ENCODE measurements at regions not wholly inside any gene's neighbourhood (a gene's known extent, or its start where the extent isn't known, plus 50 kb on each side); places are given as distances from the start of the nearest gene placed in this dataset.

DNA sequence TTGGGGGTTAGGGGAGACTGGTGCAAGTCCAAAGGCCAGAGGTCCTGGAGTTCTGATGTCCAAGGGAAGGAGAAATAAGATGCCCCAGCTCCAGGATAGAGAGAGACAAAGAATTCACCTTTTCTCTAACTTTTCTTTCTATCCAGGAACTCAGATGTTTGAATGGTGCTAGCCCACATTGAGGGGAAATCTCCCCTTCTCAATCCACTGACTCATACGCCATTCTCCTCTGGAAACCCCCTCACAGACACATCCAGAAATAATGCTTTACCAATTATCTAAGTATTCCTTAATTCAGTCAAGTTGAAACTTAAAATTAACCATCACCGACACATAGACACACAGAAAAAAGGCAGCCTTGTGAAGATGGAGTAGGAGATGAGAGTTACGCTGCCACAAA lies 1085.2 kb downstream of the NSUN3 start:
- intact Hi-C loops (cut with micrococcal nuclease), result no loop called here
- Mint-ChIP-seq H3K27ac (no peak overlapping the region), H3K4me1 (ENCODE audit: low read depth) (no peaks in the 10 kb centered on the region)

DNA sequence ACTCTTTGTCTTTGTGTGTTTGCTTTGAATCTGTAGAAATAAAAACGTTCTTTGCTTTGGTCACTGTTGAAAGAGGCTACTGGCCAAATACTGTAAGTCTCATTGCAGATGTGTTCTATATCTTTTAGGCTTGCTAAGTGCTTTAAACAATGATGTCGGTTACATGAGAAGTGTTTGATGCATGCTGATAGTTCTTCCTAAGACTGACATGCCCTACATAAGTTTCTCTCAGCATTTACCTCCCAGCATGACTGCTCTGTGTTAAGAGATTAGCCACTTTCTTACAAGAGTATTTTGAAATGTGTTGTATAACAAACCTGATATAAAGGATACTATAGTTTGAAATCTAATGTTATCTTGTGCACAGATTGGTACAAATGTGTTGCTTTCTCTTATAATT lies 1088.7 kb downstream of the NSUN3 start:
- no peaks in the 10 kb centered on the region for H3K27me3 Mint-ChIP-seq (ENCODE audit: insufficient read depth)
- H3K4me1 Mint-ChIP-seq (ENCODE audit: low read depth), result no peaks in the 10 kb centered on the region
- H3K9me3 Mint-ChIP-seq, result peaks cover under 1% of the 10 kb centered on the region
- H3K36me3 Mint-ChIP-seq (ENCODE audit: low read depth), result no peaks in the 10 kb centered on the region
- H3K27ac Mint-ChIP-seq, result no peak overlapping the region
- no peak for DNase-seq (ENCODE audit: low spot score)
- H3K4me3 Mint-ChIP-seq, result no peak overlapping the region
- intact Hi-C loops (cut with micrococcal nuclease), result no loop called here

More for the DNA sequence above, 1085.2 kb downstream of the NSUN3 start:
- no peak for DNase-seq (ENCODE audit: low spot score)
- H3K9me3 Mint-ChIP-seq, result no peaks in the 10 kb centered on the region
- no peaks in the 10 kb centered on the region for H3K36me3 Mint-ChIP-seq (ENCODE audit: low read depth)
- H3K4me3 Mint-ChIP-seq, result no peak overlapping the region
- no peaks in the 10 kb centered on the region for H3K27me3 Mint-ChIP-seq (ENCODE audit: insufficient read depth)

DNA sequence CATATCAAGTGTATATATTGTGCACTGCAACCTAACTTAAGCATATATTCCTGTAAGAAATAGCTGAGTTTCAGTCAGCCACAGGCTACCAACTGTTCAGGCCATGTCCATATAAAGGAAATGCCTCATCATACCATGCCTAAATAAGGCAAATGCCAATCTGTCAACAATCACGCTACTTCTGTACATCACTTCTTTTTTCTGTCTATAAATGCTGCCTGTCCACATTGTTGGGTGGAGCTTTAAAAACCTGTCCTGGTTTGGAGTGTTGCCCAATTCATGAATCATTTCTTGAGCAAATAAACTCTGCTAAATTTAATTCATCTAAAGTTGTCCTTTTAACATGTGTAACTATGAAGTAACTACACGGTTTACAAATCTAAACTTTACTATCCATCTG lies 1091.9 kb downstream of the NSUN3 start:
- peaks cover 14% of the 10 kb centered on the region for H3K9me3 Mint-ChIP-seq
- no peak for DNase-seq (ENCODE audit: low spot score)
- no peaks in the 10 kb centered on the region for H3K4me1 Mint-ChIP-seq (ENCODE audit: low read depth)
- H3K27ac Mint-ChIP-seq, result no peak overlapping the region
- intact Hi-C loops (cut with micrococcal nuclease), result no loop called here
- no peaks in the 10 kb centered on the region for H3K36me3 Mint-ChIP-seq (ENCODE audit: low read depth)
- H3K27me3 Mint-ChIP-seq (ENCODE audit: insufficient read depth), result no peaks in the 10 kb centered on the region
- H3K4me3 Mint-ChIP-seq, result no peak overlapping the region

DNA sequence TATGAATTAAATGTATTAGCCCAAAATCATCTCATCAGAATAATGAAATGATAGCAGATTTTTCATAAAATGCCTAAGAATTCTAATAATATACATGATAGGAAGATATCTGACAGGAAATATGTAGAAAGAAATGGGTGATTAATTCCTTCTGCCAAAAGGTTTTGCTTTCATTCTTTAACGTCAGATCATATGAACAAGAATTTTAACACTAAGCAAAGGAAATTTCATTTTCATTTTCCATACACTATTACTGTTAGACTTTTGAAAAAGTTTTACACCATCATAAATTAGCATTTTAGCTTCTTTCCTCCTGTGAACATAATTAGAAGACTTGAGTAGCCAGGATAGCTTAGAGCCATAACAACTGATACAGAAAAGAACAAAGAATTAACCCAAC lies 1099.9 kb downstream of the NSUN3 start:
- Mint-ChIP-seq H3K4me3 (no peak overlapping the region), H3K36me3 (ENCODE audit: low read depth) (no peaks in the 10 kb centered on the region), H3K27ac (no peak overlapping the region), H3K4me1 (ENCODE audit: low read depth) (no peaks in the 10 kb centered on the region), H3K9me3 (peaks cover 16% of the 10 kb centered on the region), H3K27me3 (ENCODE audit: insufficient read depth) (no peaks in the 10 kb centered on the region)
- intact Hi-C loops (cut with micrococcal nuclease), result no loop called here
- no peak for DNase-seq (ENCODE audit: low spot score)

DNA sequence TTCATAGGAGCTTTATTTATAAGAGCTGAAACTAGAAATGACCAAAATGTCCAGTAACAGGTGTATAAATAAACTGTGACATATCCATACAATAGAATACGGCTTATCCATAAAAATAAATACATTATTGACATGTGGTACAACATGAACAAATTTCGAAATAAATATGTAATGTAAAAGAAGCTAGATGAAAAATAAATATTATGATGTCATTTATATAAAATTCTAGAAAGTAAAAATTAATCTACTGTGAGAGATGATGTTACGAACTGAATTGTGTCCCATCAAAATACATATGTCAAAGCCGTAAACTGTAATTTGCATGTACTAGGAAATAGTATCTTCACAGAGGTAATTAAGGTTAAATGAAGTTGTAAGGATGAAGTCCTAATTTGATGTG lies 1104.9 kb downstream of the NSUN3 start:
- H3K27me3 Mint-ChIP-seq (ENCODE audit: insufficient read depth), result no peaks in the 10 kb centered on the region
- intact Hi-C loops (cut with micrococcal nuclease), result no loop called here
- no peak overlapping the region for H3K4me3 Mint-ChIP-seq
- no peak overlapping the region for H3K27ac Mint-ChIP-seq
- H3K9me3 Mint-ChIP-seq, result peaks cover 12% of the 10 kb centered on the region
- DNase-seq (ENCODE audit: low spot score), result no peak
- H3K4me1 Mint-ChIP-seq (ENCODE audit: low read depth), result no peaks in the 10 kb centered on the region
- no peaks in the 10 kb centered on the region for H3K36me3 Mint-ChIP-seq (ENCODE audit: low read depth)

DNA sequence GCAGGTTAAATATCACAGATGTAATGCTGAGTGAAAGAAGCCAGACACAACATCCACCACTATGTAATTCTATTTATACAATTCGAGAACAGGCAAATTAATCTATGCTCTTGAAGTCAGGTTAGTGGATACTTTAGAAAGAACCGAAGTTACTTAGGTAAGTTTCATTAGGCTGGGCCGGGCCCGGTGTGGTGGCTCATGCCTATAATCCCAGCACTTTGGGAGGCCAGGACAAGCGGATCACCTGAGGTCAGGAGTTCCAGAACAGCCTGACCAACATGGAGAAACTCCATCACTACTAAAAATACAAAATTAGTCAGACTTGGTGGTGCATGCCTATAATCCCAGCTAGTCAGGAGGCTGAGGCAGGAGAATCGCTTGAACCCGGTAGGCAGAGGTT lies 1105.7 kb downstream of the NSUN3 start:
- no peaks in the 10 kb centered on the region for H3K4me1 Mint-ChIP-seq (ENCODE audit: low read depth)
- DNase-seq (ENCODE audit: low spot score), result no peak
- H3K27me3 Mint-ChIP-seq (ENCODE audit: insufficient read depth), result no peaks in the 10 kb centered on the region
- peaks cover 12% of the 10 kb centered on the region for H3K9me3 Mint-ChIP-seq
- no peaks in the 10 kb centered on the region for H3K36me3 Mint-ChIP-seq (ENCODE audit: low read depth)
- intact Hi-C loops (cut with micrococcal nuclease), result no loop called here
- H3K27ac Mint-ChIP-seq, result no peak overlapping the region
- no peak overlapping the region for H3K4me3 Mint-ChIP-seq

DNA sequence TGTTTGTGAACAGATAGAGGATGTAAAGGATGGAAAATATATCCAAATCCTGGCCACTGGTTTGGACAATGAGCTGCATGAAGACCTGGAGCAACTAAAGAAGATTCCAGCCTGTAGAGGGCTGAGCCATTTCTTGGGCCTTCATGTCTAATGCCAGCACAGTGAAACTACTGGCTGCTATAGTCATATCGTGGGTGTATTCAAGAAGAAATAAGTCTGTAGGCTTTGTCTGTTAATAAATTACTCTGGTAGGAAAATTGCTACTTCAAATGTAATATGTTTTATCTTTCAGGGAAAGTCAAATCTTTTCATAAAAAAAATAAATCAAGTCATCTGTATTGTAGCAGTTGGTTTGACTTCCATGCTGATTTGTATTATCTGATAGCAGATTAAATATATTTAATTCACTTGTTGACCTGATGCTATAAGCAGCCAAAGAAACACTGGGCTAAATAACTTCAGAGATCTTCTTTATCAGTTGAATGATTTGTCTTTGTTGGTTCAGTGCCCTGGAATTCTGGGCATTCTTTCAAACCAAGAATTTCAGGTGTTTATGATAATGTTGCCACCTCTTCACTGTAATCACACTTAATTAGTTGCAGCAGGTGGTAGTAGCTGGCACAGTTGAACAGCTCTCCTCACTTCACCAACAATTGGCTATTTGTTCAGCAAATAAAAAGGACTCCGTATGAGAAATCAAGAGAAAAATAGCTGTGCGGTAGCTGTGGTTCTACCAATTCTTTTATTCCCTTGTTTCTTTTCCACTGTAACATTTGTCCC lies 1109.5 kb downstream of the NSUN3 start:
- Mint-ChIP-seq H3K4me3 (no peak overlapping the region), H3K36me3 (ENCODE audit: low read depth) (no peaks in the 10 kb centered on the region), H3K27me3 (ENCODE audit: insufficient read depth) (no peaks in the 10 kb centered on the region), H3K27ac (no peak overlapping the region), H3K4me1 (ENCODE audit: low read depth) (no peaks in the 10 kb centered on the region), H3K9me3 (peaks cover 6% of the 10 kb centered on the region)
- intact Hi-C loops (cut with micrococcal nuclease), result no loop called here
- DNase-seq (ENCODE audit: low spot score), result no peak

DNA sequence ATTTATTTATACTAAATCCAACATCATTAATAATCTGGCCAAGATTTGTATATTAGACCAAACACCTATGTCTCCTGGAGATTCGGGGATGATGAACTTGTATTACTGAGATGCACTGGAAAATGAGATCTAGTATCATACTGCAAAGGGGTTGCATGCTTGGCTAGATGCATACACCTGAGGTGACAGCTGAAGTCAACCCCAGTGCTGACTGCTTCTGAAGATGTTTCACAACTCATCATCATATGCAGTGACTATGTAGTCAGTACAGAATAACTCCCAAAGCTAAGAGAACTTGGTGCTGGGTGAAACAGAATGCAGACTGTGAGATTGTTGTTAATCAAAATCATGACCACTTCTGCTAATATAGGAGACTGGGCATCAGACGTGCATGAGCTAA lies 1114.2 kb downstream of the NSUN3 start:
- no peaks in the 10 kb centered on the region for H3K4me1 Mint-ChIP-seq (ENCODE audit: low read depth)
- no peaks in the 10 kb centered on the region for H3K9me3 Mint-ChIP-seq
- H3K27ac Mint-ChIP-seq, result no peak overlapping the region
- DNase-seq (ENCODE audit: low spot score), result no peak
- no peaks in the 10 kb centered on the region for H3K36me3 Mint-ChIP-seq (ENCODE audit: low read depth)
- no peak overlapping the region for H3K4me3 Mint-ChIP-seq
- H3K27me3 Mint-ChIP-seq (ENCODE audit: insufficient read depth), result no peaks in the 10 kb centered on the region
- intact Hi-C loops (cut with micrococcal nuclease), result no loop called here

DNA sequence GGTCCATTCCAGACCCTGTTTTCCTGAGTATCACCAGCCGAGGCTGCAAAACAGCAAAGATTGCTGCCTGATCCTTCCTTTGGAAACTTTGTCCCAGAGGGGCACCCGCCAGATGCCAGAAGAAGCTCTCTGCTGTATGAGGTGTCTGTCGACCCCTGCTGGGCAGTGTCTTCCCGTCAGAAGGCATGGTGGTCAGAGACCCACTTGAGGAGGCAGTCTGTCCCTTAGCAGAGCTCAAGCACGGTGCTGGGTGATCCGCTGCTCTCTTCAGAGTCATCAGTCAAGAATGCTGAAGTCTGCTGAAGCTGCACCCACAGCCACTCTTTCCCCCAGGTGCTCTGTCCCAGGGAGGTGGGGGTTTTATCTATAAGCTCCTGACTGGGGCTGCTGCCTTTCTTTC lies 1121.2 kb downstream of the NSUN3 start:
- no peak for DNase-seq (ENCODE audit: low spot score)

DNA sequence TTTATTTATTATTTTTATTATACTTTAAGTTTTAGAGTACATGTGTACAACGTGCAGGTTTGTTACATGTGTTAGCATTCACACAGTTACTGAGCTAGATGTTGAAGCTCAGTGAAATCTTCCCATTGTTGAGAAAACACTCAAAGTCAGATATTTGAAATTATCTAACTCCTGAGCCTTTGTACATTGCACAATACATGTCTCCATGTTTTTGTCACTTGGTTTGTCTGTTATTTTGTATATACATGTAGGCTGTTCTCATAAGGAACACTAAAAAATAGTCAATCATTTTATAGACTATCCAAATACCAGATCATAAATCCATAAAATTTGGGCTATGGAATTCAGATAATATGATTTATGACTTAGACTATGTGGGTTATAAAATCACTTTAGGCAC lies 1126.5 kb downstream of the NSUN3 start:
- no peaks in the 10 kb centered on the region for H3K27me3 Mint-ChIP-seq (ENCODE audit: insufficient read depth)

More for the DNA sequence above, 1121.2 kb downstream of the NSUN3 start:
- Mint-ChIP-seq H3K36me3 (ENCODE audit: low read depth) (no peaks in the 10 kb centered on the region), H3K27ac (no peak overlapping the region), H3K9me3 (peaks cover 5% of the 10 kb centered on the region), H3K27me3 (ENCODE audit: insufficient read depth) (no peaks in the 10 kb centered on the region), H3K4me1 (ENCODE audit: low read depth) (no peaks in the 10 kb centered on the region), H3K4me3 (no peak overlapping the region)
- intact Hi-C loops (cut with micrococcal nuclease), result no loop called here

DNA sequence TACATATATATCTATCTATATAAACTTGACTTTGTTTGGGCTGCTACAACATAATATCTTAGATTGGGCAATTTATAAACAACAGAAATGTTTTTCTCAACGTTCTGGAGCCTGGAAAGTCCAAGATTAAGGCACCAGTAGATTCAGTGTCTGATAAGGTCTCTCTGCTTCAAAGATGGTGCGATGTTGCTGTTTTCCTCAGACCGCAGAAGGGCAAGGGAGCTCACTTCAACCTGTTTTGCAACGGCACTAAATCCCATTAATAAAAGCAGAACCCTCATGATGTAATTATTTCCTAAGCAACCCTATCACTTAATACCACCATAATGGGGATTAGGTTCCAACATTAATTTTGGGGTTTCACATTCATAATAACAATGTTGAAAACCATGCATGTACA lies 1134.8 kb downstream of the NSUN3 start:
- H3K4me3 Mint-ChIP-seq, result no peak overlapping the region
- H3K36me3 Mint-ChIP-seq (ENCODE audit: low read depth), result no peaks in the 10 kb centered on the region
- intact Hi-C loops (cut with micrococcal nuclease), result loop anchor here (1.0 kb wide), 1 partner anchor 31 kb away; no protein-coding TSS in a partner anchor

More for the DNA sequence above, 1126.5 kb downstream of the NSUN3 start:
- H3K4me3 Mint-ChIP-seq, result no peak overlapping the region
- no peaks in the 10 kb centered on the region for H3K9me3 Mint-ChIP-seq
- H3K27ac Mint-ChIP-seq, result no peak overlapping the region
- intact Hi-C loops (cut with micrococcal nuclease), result no loop called here
- no peaks in the 10 kb centered on the region for H3K36me3 Mint-ChIP-seq (ENCODE audit: low read depth)
- no peak for DNase-seq (ENCODE audit: low spot score)
- no peaks in the 10 kb centered on the region for H3K4me1 Mint-ChIP-seq (ENCODE audit: low read depth)

DNA sequence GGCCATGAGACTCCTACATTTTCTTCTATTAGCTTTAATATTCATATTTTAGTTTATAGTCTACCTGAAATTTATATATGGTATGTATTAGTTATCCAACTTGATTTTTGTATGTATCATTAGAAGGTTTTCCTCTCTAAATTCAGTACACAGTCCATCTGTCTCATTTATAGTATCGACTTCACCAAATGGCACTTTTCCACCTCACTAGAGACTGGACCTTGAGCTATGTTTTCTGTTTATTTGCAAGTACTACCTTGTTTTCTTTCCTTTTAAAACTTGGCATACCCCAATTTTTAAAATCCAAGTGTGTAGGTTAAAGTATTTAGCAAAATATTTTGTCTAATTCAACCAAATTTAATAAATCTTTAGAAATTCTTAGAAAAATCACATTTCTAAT lies 1137.5 kb downstream of the NSUN3 start:
- no peaks in the 10 kb centered on the region for H3K4me1 Mint-ChIP-seq (ENCODE audit: low read depth)
- H3K4me3 Mint-ChIP-seq, result no peak overlapping the region
- no peaks in the 10 kb centered on the region for H3K27me3 Mint-ChIP-seq (ENCODE audit: insufficient read depth)
- no peak overlapping the region for H3K27ac Mint-ChIP-seq
- peaks cover 14% of the 10 kb centered on the region for H3K9me3 Mint-ChIP-seq
- H3K36me3 Mint-ChIP-seq (ENCODE audit: low read depth), result no peaks in the 10 kb centered on the region
- DNase-seq (ENCODE audit: low spot score), result no peak
- intact Hi-C loops (cut with micrococcal nuclease), result no loop called here

More for the DNA sequence above, 1134.8 kb downstream of the NSUN3 start:
- DNase-seq (ENCODE audit: low spot score), result no peak
- Mint-ChIP-seq H3K27me3 (ENCODE audit: insufficient read depth) (no peaks in the 10 kb centered on the region), H3K4me1 (ENCODE audit: low read depth) (no peaks in the 10 kb centered on the region), H3K9me3 (peaks cover 3% of the 10 kb centered on the region), H3K27ac (no peak overlapping the region)

DNA sequence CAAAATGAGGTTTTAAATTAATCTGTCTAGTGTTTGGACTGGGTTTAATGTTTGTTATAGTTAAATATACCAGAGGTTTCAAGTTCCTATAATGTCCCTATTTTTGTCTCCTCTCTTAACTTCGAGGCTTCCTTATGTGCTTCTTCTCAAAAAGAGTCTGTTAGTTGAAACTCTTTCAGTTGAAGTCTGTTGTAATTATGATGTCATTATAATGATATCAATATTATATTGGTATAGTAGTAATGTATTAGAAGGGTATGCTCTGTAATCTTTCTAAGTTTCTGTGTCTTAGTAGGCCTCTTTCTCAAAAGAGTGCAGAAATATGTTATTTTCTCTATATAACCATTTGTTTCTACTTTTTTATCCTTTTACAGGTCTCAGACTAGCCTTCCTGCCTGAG lies 1148.0 kb downstream of the NSUN3 start:
- Mint-ChIP-seq H3K36me3 (ENCODE audit: low read depth) (no peaks in the 10 kb centered on the region), H3K9me3 (peaks cover 9% of the 10 kb centered on the region), H3K4me3 (no peak overlapping the region), H3K27me3 (ENCODE audit: insufficient read depth) (no peaks in the 10 kb centered on the region), H3K4me1 (ENCODE audit: low read depth) (no peaks in the 10 kb centered on the region), H3K27ac (no peak overlapping the region)
- DNase-seq (ENCODE audit: low spot score), result no peak
- intact Hi-C loops (cut with micrococcal nuclease), result no loop called here

DNA sequence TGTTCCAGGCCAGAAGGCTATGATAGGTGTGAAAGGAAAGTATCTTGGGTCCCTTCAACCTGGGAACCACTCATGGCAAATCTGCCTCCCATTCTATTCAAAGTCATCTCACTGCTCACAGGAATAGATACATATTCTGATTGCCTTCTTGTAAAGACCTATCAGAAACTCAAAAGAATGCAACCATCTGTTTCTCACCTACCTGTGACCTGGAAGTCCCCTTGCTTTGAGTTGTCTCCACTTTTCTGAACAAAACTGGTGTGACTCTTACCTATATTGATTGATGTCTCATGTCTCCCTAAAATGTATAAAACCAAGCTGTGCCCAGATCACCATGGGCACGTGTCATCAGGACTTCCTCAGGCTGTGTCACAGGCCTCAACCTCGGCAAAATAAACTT lies 1149.3 kb downstream of the NSUN3 start:
- no peak for DNase-seq (ENCODE audit: low spot score)
- intact Hi-C loops (cut with micrococcal nuclease), result no loop called here
- Mint-ChIP-seq H3K9me3 (peaks cover 7% of the 10 kb centered on the region), H3K27me3 (ENCODE audit: insufficient read depth) (no peaks in the 10 kb centered on the region), H3K4me1 (ENCODE audit: low read depth) (no peaks in the 10 kb centered on the region), H3K4me3 (no peak overlapping the region), H3K27ac (no peak overlapping the region), H3K36me3 (ENCODE audit: low read depth) (no peaks in the 10 kb centered on the region)

Measured in activated T-helper 1 cell treated with anti-CD3 and anti-CD28 coated beads, Interleukin-12 subunit alpha, Interleukin-12 subunit beta, Interleukin-2, Interleukin-4 antibody, amounts not matched to agents 30 ng/mL and 10 ng/mL and 1 ng/mL, durations not matched to agents 14 hours and 24 hours and 36 hours (primary cell).